HG02798 (cell line): ENCODE measurements at regions not wholly inside any gene's neighbourhood (a gene's known extent, or its start where the extent isn't known, plus 50 kb on each side); places are given as distances from the start of the nearest gene placed in this dataset.
"Not testable (repeated sequence)": the region's sequence is repeated elsewhere in the genome, so short reads cannot be mapped to it uniquely, and the experiment has no call there.

Experiments used
- ATAC-seq: cut with Tn5 transposase; IDR thresholded peaks from one replicate; pipeline ENCODE4 v1.9.1; 2021; ENCODE audit warnings: mild to moderate bottlenecking; ENCODE audit not compliant: unreplicated experiment, poor library complexity

DNA sequence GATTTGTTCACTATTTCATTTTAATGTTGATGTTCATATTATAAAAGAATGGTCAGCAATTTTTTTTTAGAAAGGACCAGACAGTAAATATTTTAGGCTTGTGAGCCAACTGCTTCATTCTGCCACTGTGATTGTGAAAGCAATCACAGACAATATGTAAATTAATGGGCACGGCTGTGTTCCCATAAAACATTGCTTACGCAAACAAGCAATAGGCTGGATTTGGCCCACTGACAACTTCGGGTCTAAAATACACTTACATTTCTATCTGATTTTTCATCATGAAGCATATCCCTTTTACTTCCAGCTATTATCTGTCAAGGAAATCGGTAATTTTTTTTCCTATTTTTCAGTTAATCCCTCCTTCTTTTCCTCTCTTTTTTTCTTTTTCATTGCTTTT, 182.2 kb upstream of the CDH2 start:
- no peak for ATAC-seq

DNA sequence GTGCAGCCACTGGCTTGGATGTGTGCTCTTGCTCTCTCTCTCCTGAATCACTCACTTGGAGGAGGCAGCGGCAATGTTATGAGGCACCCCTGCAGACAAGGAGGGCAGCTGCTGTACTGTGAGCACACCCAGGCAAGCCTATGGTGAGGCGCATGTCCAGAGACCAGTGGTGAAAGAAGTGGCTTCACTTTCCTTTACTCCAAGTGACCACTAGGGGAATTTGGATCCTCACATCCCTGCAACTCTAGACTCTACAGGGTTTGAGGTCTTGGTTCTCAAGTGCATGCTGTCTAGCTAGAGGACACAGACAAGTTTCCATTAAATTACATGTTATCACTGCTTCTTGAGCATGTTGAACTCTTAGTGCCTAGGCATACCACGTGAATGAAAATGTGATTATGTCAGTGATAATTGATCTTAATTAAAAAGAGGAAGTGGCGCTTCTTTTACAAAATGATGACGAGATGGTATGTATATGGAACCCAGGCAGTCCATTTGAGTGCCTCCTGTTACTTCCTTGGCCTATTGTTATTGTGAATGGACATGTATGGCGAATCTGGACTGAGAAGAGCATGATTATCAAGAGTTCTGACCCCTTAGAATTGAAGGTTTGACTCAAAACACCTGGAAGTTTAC, 181.0 kb upstream of the CDH2 start:
- ATAC-seq, result no peak

DNA sequence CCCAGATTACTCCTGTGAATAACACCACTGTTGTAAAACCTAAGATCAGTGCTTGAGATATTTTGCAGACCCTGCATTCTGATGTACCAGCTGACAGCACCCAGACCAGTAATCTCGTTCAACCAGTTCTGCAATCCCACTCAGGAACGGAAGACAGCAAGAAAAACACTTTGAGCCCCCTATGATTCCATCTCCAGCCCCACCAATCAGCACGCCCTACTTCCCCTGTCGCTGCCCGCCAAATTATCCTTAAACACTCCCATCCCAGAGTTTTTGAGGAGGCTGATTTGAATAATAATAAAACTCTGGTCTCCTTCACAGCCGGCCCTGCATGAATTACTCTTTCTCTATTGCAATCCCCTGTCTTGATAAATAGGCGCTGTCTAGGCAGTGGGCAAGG, 173.9 kb upstream of the CDH2 start:
- no peak for ATAC-seq

DNA sequence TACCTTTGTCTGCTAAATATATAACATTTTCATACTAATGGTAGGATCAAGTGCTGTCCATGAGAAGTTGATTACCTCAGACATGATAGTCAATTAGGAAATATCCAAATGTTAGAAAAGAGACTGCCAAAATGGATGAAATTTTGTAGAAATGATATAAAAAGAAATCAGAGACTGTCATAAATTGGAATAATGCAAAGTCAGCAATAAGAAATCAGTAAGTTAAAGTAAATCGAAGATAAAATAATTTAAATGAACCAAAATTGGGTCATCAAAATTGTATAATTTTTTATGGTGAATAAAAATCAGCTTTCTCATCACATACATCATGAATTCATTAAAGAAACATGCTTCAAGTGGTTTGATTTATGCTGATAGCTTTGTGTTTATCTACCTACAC, 165.3 kb upstream of the CDH2 start:
- no peak for ATAC-seq

DNA sequence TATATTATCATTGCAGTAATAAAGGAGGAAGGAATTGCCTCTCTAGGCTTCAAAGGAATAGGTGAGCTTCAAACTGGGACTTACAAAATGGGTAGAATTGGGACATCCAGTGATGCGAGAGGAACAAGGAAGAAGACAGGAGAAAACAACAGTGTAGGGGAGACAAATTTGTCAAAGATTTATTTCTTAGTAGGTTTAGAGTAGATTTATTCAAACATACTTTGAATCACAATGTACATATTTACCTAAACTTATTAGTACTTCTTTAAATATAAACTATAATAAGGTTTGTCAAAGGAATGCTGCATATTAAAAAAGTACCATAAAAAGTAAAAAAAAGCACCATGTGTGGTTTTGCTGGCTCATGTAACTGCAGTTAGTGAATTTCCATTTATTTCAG, 161.4 kb upstream of the CDH2 start:
- no peak for ATAC-seq

DNA sequence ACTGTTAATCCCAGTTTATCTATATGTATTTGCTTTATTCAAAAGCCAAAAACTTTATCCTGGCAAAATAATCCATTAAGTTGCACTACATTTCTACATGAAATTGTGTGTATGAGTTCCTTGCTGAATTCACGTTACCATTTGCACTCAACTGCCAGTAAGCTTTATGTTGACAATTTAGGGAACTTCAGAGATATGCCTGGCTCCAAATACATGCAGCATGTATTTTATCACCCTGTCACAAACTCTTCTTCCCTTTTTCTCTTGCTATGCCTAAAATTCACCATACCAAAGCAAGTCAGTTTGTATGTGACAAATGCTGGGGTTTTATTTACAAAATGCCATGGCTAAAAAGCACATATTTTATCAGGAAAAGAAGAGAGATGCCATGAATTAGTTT, 157.6 kb upstream of the CDH2 start:
- no peak for ATAC-seq

DNA sequence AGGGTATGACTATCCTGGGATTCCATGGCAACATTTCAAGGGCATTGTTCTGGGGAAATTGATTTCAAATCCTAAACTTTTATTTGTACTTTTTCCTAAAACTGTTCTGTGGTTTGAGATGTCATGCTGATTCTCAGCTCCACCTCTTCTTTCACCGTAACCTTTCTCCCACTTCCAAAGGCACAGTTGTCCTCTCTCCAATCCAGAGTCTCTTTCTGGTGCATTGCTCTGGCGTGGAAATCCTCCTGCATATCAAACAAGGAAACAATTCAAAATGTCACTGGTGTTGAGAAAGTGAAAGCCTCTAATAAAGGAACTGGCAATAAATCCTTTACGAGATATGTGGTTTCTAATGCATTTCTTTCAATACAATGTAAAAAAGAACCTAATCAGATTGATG, 155.1 kb upstream of the CDH2 start:
- ATAC-seq, result no peak

DNA sequence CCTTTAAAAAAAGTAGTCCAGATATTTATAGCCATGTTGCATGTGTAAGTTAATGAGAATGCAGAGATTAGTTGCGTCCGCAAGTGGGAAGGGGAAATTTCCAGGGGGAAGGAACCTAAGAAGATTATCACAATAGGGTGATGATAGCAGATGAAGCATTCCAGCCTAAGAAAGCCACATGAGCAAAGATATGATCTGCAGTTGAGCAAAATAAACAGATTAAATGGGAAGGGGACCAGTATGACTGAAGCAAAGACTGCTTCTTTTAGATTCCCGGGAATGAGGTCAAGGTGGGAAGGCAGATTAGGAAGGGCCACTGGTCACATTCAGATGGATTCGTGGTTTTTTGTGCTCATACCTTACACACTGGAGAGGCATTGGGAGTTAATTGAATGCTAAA, 154.6 kb upstream of the CDH2 start:
- ATAC-seq, result no peak

DNA sequence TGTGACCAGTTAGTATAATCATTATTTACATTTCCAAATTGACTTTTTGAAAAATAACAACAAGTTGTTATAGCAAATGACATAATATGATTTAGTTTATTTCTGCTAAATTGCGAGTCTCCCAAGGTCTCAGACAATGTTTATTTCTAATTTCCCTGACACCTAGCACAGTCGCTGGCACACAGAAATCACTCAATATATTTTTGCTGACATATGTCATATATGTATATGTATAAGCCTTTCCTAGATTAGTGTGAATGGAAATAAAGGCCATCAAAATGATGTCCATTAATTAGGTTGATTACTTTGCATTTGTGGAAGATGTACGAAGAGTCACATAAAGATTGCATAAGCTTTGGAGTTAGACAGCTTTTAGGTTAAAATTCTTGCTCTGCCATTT, 136.7 kb upstream of the CDH2 start:
- ATAC-seq, result no peak

DNA sequence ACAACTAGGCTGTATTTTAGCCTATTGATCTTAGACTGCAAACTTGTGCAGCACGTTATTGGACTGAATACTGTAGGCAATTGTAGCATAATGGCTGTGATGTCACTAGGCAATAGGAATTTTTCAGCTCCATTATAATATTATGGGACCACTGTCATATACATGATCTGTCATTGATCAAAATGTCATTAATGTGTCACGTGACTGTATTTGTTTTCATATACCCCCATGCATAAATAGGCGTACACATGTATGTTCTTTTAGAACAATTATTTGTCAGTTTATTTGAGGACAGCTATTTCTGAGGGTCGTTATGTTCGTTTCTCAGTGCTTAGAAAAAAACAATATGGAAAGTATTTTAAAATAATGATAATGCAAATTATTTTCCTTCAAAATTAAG, 111.9 kb upstream of the CDH2 start:
- no peak for ATAC-seq

DNA sequence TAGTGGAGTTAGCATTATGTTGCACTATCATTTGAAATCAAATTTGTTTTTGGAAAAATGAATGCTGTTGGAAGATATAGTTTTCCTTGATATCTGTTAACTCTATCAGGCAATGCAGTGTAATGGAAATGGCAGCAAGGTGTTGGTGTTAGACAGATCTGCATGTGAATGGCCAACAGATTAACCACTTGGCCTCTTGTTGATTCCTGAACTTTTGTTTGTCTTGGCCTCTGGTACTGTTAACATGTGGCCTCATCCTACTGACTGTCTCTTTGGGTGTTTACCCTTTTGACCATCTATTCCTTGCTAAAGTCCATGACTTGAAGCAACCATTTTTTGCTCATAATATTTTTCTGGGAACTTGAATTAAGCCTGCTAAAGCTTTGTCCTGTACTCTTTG, 110.2 kb upstream of the CDH2 start:
- no peak for ATAC-seq

DNA sequence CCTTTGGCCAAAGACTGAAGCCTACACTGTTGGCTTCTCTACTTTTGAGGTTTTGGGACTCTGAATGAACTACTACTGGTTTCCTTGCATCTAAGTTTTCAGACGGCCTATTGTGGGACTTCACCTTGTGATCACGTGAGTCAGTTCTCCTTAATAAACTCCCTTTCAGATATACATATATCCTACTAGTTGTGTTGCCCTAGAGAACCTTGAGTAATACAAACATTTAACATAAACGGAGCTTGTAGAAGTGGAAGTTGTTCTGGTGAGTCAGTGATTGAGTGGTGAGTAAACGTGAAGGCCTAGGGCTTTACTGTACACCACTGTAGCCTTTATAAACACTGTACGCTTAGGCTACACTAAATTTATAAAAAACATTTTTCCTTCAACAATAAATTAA, 107.2 kb upstream of the CDH2 start:
- ATAC-seq, result no peak

DNA sequence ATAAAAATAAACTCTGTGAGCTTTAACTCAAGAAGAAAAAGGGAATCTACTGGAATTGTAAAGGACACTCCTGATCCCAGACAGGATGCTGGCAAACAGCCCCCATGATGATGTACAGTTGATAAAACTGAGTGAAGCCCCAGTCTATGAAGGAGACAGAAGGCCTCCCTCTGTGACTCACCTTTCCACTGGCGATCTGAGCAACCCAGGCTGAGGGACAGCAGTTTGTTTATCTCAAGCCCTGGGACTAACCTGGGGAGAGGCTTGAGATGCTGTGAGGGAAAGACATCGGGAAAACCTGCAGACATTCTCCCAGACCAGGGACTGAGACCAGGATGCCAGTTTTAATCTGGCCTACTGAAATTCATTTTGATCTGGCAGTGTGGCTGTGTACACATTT, 104.5 kb upstream of the CDH2 start:
- ATAC-seq, result no peak

DNA sequence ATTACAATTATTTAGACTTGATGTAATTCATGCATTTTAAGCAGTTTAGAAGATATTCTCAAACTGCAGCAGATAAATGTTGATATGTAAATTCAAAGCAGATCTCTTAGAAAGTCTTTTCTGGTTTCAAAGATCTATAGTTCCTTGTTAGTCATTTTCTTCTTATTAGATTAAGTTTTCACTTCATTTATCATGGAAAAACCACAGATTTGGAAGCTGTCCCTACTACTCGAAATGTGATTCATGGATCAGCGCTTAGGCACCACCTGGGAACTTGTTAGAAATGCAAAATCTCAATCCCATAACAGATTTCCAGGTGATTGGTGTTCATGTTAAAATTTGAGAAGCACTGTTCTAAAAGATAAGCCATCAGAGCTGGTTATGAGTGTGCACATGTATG, 92.8 kb upstream of the CDH2 start:
- ATAC-seq, result no peak

DNA sequence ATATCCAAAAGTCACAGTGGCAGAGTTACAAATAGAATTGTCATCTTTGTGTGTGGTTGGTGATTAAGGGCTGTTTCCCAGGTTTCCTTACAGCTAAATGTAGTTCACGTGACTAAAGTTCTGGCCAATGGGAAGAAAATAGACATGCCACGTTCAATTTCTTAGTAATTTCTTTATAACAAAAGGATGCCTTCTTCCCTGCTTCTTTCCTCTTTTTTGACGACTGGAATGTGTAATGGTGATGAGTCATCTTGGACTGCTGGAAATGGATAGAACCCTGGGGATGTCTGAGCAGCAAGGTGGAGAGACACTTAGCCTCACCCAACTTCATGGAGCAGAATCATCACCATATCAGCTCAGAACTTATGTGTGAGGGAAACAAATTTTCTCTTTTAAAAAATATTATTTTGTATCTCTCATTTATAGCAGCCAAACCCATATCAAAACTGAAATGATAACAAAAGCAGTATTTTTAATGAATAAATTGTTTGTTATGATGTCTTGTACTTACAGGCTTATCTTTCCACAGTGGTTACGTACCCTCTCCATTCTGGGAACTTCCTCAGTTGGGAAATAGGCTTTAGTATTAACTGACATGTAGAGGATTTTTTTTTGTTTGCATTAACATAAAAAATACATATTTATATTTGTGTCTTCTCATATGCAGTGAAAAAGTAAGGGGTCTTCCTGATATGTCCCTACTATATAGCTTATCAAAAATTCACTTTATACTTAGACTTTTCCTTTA, 91.1 kb upstream of the CDH2 start:
- no peak for ATAC-seq

DNA sequence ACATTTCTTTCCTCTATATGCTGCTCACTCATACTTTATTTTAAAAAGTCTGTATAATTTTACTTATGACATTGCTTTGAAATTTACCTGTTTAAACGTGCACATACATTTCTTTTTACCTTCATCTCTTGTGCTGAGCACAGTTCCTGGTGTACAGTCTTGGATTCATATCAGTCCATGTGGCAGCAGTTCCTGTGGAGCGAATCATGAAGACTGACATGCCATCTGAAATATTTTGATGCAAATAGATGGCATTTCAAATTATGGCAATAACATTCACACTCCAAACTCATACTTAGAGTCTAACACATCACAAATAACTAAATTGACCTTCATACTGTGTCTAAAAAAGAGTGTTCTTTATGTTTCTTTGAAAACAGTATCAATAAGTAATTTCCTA, 90.3 kb upstream of the CDH2 start:
- no peak for ATAC-seq

DNA sequence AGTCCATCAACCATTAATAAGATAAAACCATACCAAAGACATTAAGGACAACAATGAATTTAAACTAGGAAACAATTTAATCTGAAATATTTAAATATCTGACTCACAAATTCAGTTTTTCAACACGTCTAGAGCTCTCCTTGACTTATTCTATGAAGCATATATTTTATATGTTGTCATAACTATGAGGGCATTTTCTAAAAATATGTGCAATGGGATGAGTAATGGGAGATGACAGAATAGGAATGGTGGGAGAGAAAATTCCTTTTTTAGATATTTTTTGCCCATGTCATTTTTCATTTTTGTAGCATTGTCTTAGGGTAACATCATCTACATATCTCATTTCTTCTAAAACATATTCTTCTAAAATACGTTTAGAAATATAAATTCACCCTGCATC, 79.2 kb upstream of the CDH2 start:
- no peak for ATAC-seq

DNA sequence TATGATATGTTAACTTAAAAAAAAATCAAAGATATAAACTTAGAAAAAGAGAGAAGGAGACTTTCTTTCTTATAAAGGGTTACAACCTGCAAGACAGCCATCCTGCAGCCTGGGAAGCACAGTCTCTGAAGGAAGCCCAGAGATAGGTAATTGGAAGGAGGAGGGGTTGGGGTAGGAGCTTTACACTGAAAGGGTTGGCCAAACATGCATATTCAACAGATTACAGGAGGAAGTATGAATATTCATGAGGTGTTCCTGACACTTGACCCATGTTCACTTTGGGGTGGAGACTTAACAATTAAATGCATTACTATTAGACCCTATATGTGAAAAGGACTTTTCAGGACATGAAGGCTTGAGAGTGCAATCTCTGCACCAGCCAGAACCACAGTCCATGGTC, 71.7 kb upstream of the CDH2 start:
- no peak for ATAC-seq

DNA sequence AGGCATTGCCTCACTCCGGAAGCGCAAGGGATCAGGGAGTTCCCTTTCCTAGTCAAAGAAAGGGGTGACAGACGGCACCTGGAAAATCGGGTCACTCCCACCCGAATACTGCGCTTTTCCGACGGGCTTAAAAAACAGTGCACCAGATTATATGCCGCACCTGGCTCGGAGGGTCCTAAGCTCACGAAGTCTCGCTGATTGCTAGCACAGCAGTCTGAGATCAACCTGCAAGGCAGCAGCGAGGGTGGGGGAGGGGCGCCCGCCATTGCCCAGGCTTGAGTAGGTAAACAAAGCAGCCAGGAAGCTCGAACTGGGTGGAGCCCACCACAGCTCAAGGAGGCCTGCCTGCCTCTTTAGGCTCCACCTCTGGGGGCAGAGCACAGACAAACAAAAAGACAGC, 63.7 kb upstream of the CDH2 start:
- not testable (repeated sequence) for ATAC-seq

DNA sequence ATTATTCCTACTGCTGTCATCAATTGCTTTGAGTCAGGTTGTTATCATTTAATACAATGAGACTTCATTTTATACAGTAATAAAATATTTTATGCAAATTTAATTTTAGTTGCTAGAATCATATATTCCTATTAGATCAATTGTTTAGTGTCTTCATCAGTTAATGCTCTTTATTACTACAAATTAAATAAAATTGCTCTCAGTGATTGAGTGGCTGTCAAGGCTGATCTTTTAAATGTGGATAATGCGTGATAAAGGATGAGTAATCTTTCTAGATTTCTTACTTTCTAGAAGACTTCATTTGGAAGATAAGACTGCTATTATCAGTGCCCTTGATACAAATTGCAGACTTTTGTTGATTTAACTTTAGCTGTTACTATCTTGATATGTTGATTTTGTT, 59.6 kb upstream of the CDH2 start:
- no peak for ATAC-seq
